ENCODE measurements at regions not wholly inside any gene's neighbourhood (a gene's known extent, or its start where the extent isn't known, plus 50 kb on each side); places are given as distances from the start of the nearest gene placed in this dataset.

DNA sequence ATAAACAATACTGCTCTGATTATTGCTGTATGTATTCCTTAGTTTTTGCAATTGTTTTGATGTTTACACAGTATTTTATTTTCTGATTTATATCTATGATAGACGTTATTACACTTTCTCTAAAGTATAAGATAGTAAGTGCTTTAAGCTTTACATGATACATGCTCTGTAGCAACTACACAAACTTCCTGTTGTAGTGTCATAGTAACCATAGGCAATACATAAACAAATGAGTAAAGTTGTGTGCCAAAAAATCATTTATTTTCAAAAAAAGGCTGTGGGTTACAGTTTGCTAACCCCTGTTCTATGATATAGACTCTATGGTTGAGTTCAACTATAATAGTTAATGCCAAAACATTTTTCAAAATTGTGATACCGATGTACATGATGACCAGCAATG, 1156.4 kb downstream of the AMY1C start:
- Histone ChIP-seq H3K9ac (no peak overlapping the region), H3K4me1 (no peaks in the 10 kb centered on the region), H3K27me3 (no peaks in the 10 kb centered on the region), H3K79me2 (ENCODE audit: low read depth) (no peaks in the 10 kb centered on the region), H2AFZ (replicated peaks) (no peak overlapping the region), H3K9me3 (ENCODE audit: low read depth) (no peaks in the 10 kb centered on the region), H3F3A (ENCODE audit: low read depth) (no peaks in the 10 kb centered on the region), H3K4me2 (no peak overlapping the region), H3K36me3 (no peaks in the 10 kb centered on the region), H3K27ac (no peak overlapping the region), H4K20me1 (ENCODE audit: low read depth) (no peaks in the 10 kb centered on the region), H3K4me3 (no peak overlapping the region)
- Mint-ChIP-seq H3K27ac (no peak overlapping the region), H3K4me1 (no peaks in the 10 kb centered on the region), H3K9me3 (peaks cover 6% of the 10 kb centered on the region), H3K4me3 (no peak overlapping the region), H3K36me3 (no peaks in the 10 kb centered on the region), H3K27me3 (ENCODE audit: insufficient read depth, low read depth) (no peaks in the 10 kb centered on the region)
- no peak for DNase-seq (ENCODE audit: low spot score)
- TF ChIP-seq EZH2 (IDR thresholded peaks at IDR 0.05) (no peak), EZH2phosphoT487 (IDR thresholded peaks at IDR 0.05) (no peak)
- TF ChIP-seq, protein P1, sequence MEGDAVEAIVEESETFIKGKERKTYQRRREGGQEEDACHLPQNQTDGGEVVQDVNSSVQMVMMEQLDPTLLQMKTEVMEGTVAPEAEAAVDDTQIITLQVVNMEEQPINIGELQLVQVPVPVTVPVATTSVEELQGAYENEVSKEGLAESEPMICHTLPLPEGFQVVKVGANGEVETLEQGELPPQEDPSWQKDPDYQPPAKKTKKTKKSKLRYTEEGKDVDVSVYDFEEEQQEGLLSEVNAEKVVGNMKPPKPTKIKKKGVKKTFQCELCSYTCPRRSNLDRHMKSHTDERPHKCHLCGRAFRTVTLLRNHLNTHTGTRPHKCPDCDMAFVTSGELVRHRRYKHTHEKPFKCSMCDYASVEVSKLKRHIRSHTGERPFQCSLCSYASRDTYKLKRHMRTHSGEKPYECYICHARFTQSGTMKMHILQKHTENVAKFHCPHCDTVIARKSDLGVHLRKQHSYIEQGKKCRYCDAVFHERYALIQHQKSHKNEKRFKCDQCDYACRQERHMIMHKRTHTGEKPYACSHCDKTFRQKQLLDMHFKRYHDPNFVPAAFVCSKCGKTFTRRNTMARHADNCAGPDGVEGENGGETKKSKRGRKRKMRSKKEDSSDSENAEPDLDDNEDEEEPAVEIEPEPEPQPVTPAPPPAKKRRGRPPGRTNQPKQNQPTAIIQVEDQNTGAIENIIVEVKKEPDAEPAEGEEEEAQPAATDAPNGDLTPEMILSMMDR (IDR thresholded peaks at IDR 0.05), result no peak

DNA sequence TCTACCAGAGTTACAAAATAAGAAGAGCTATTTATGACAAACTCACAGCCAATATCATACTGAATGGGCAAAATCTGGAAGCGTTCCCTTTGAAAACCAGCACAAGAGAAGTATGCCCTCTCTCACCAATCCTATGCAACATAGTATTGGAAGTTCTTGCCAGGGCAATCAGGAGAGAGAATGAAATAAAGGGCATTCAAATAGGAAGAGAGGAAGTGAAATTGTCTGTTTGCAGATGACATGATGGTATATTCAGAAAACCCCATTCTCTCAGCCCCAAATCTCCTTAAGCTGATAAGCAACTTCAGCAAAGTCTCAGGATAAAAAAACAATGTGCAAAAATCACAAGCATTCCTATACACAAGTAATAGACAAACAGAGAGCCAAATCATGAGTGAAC, 1169.5 kb downstream of the AMY1C start:
- Histone ChIP-seq H3F3A (ENCODE audit: low read depth) (no peaks in the 10 kb centered on the region), H3K9me3 (ENCODE audit: low read depth) (no peaks in the 10 kb centered on the region), H3K9ac (no peak overlapping the region), H2AFZ (replicated peaks) (no peak overlapping the region), H3K4me1 (no peaks in the 10 kb centered on the region), H3K27ac (no peak overlapping the region), H3K79me2 (ENCODE audit: low read depth) (no peaks in the 10 kb centered on the region), H3K36me3 (no peaks in the 10 kb centered on the region), H4K20me1 (ENCODE audit: low read depth) (no peaks in the 10 kb centered on the region), H3K4me3 (no peak overlapping the region), H3K27me3 (no peaks in the 10 kb centered on the region), H3K4me2 (no peak overlapping the region)
- Mint-ChIP-seq H3K4me1 (no peaks in the 10 kb centered on the region), H3K36me3 (no peaks in the 10 kb centered on the region), H3K4me3 (no peak overlapping the region), H3K9me3 (no peaks in the 10 kb centered on the region), H3K27ac (no peak overlapping the region), H3K27me3 (ENCODE audit: insufficient read depth, low read depth) (peaks cover 2% of the 10 kb centered on the region)
- no peak for TF ChIP-seq EZH2 (IDR thresholded peaks at IDR 0.05)
- TF ChIP-seq, protein P1 (IDR thresholded peaks at IDR 0.05), result no peak
- no peak for TF ChIP-seq EZH2phosphoT487 (IDR thresholded peaks at IDR 0.05)
- no peak for DNase-seq (ENCODE audit: low spot score)

- Mint-ChIP-seq H3K27ac (no peak overlapping the region), H3K9me3 (no peaks in the 10 kb centered on the region), H3K4me1 (no peaks in the 10 kb centered on the region), H3K36me3 (no peaks in the 10 kb centered on the region), H3K4me3 (no peak overlapping the region), H3K27me3 (ENCODE audit: insufficient read depth, low read depth) (peaks cover 2% of the 10 kb centered on the region)
- no peak overlapping the region for H3K9ac ChIP-seq
- H2AFZ ChIP-seq (replicated peaks), result no peak overlapping the region
- DNase-seq (ENCODE audit: low spot score), result no peak
- no peaks in the 10 kb centered on the region for H3K27me3 ChIP-seq
- no peaks in the 10 kb centered on the region for H3K79me2 ChIP-seq (ENCODE audit: low read depth)
- TF ChIP-seq EZH2phosphoT487 (IDR thresholded peaks at IDR 0.05) (no peak), EZH2 (IDR thresholded peaks at IDR 0.05) (no peak)
- TF ChIP-seq, protein P1 (IDR thresholded peaks at IDR 0.05), result no peak
- no peaks in the 10 kb centered on the region for H4K20me1 ChIP-seq (ENCODE audit: low read depth)
- H3F3A ChIP-seq (ENCODE audit: low read depth), result no peaks in the 10 kb centered on the region
- H3K9me3 ChIP-seq (ENCODE audit: low read depth), result no peaks in the 10 kb centered on the region
- H3K4me1 ChIP-seq, result no peaks in the 10 kb centered on the region
- no peak overlapping the region for H3K27ac ChIP-seq
- H3K4me3 ChIP-seq, result no peak overlapping the region
- H3K36me3 ChIP-seq, result no peaks in the 10 kb centered on the region
- H3K4me2 ChIP-seq, result no peak overlapping the region
Measured at GRCh38 chr1:104921525-104921924, 1171.8 kb downstream of the AMY1C start.
